Upper lobe of left lung (tissue), 6 donors: ENCODE measurements at regions not wholly inside any gene's neighbourhood (a gene's known extent, or its start where the extent isn't known, plus 50 kb on each side); places are given as distances from the start of the nearest gene placed in this dataset.

Experiments
- ATAC-seq, 2 donors: fragments of 200-7000 bp; cut with Tn5 transposase; one replicate each; pipeline ENCODE4 v1.9.1; 2022; ENCODE audit warnings: mild to moderate bottlenecking in 2 of 2, moderate library complexity in 2 of 2; ENCODE audit not compliant: low FRiP score in 2 of 2
- DNase-seq, 2 donors: peaks; one replicate each; pipeline ENCODE4 v3.0.0-alpha.2; 2019 to 2020
- H3K27ac ChIP-seq, 4 donors: fragments of 200-600 bp; sonication (generic); one replicate each; pipeline ENCODE4 v1.5.1; 2016 to 2019
- H3K27me3 ChIP-seq, 4 donors: fragments of 200-600 bp; sonication (generic); one replicate each; pipeline ENCODE4 v1.5.1; 2017 to 2019
- H3K36me3 ChIP-seq, 4 donors: fragments of 200-600 bp; sonication (generic); one replicate each; pipeline ENCODE4 v1.5.1; 2016 to 2019
- H3K4me1 ChIP-seq, 4 donors: fragments of 200-600 bp; sonication (generic); one replicate each; pipeline ENCODE4 v1.5.1; 2018 to 2019
- H3K4me3 ChIP-seq, 4 donors: fragments of 200-600 bp; sonication (generic); one replicate each; pipeline ENCODE4 v1.5.1; 2017 to 2019; ENCODE audit warnings: mild to moderate bottlenecking in 2 of 4, moderate library complexity in 1 of 4
- H3K9me3 ChIP-seq, 4 donors: fragments of 200-600 bp; sonication (generic); one replicate each; pipeline ENCODE4 v1.5.1; 2018 to 2019
- EP300 ChIP-seq, 4 donors: sonication (generic); formaldehyde crosslinking; IDR thresholded peaks; one replicate each; pipeline ENCODE4 v1.5.1; 2017; ENCODE audit warnings: antibody characterized with exemption in 4 of 4, control low read depth in 2 of 4
- POLR2A ChIP-seq, 4 donors: fragments of 450-650 bp; IDR thresholded peaks; one replicate each; pipeline ENCODE4 v1.5.1; 2016 to 2017; ENCODE audit warnings: antibody characterized with exemption in 4 of 4, mild to moderate bottlenecking in 2 of 4
- POLR2AphosphoS5 ChIP-seq, 2 donors: sonication (generic); formaldehyde crosslinking; IDR thresholded peaks; one replicate each; pipeline ENCODE4 v1.5.1; 2017; ENCODE audit warnings: antibody characterized with exemption in 2 of 2
- WGBS, 2 donors: methylation state at CpG; one replicate each; pipeline ENCODE4 v1.1.5; 2017 to 2018; 5-methylcytosine and 5-hydroxymethylcytosine counted together
- TF ChIP-seq, protein P1 (sequence below), 6 experiments: fragments of 450-650 bp in 4 of 6; fragments of 200-600 bp in 2 of 6; sonication (generic) in 2 of 6; IDR thresholded peaks; one replicate each; pipeline ENCODE4 v1.5.1; 2016 to 2019; ENCODE audit warnings: antibody characterized with exemption in 6 of 6
- donor health status: DM: no; HTN: no; CAD: no; lungs with moderate emphysema.
- donor health status: DM: no; HTN: yes; CAD: no; lungs with severe emphysema.

DNA sequence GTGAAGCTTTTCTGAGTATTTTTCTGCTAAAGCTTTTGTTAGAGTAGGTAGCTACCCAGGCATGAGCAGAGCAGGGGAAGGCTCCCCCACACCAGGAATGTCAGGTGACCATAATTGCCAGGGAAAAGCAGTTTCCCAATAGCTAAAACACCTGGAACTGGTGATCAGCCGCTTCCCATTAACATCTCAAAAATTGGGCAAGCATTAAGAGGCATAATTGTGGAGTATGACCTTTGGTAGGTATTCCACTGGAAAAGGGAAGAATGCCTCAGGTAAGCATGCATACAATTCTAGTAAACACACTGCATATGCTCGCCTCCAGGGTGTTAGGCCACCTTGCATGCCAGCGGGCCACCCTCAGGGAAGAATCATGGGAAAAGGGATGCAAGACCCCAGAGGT, 84.5 kb downstream of the CCR1 start:
- 78 to 89% methylated on average over 3 of the region's 3 CpGs for whole genome bisulfite sequencing, 2 donors
- no peak for DNase-seq
- Histone ChIP-seq H3K4me3 (no peak overlapping the region), H3K36me3 (no peaks in the 10 kb centered on the region), H3K9me3 (no peaks in the 10 kb centered on the region), H3K27ac (peak overlapping the region in 2 of 4 donors; percentile 38 to 70), H3K27me3 (no peaks in the 10 kb centered on the region), H3K4me1 (peaks cover 6 to 12% (median 7%) of the 10 kb centered on the region in 4 donors)
- no peak for TF ChIP-seq POLR2AphosphoS5 (IDR thresholded peaks at IDR 0.05)
- no peak for TF ChIP-seq POLR2A (IDR thresholded peaks at IDR 0.05)
- TF ChIP-seq EP300 (IDR thresholded peaks at IDR 0.05) = no peak
- TF ChIP-seq, protein P1, sequence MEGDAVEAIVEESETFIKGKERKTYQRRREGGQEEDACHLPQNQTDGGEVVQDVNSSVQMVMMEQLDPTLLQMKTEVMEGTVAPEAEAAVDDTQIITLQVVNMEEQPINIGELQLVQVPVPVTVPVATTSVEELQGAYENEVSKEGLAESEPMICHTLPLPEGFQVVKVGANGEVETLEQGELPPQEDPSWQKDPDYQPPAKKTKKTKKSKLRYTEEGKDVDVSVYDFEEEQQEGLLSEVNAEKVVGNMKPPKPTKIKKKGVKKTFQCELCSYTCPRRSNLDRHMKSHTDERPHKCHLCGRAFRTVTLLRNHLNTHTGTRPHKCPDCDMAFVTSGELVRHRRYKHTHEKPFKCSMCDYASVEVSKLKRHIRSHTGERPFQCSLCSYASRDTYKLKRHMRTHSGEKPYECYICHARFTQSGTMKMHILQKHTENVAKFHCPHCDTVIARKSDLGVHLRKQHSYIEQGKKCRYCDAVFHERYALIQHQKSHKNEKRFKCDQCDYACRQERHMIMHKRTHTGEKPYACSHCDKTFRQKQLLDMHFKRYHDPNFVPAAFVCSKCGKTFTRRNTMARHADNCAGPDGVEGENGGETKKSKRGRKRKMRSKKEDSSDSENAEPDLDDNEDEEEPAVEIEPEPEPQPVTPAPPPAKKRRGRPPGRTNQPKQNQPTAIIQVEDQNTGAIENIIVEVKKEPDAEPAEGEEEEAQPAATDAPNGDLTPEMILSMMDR (IDR thresholded peaks at IDR 0.05) = no peak
- no peak for ATAC-seq

DNA sequence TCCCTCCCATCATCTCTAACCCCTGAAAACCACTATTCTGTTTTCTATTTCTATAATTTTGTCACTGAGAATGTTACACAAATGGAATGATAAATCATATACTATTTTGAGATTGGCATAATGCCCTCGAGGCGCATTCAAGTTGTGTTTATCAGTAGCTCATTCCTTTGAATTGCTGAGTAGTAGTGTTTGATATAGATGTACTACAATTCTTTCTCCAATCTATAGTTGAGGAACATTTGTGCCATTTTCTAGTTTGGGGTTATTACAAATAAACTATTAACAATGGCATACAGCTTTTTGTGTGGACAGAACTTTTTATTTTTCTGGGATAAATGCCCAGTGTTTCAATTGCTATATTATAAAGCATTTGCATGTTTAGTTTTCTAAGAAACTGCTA, 86.0 kb downstream of the CCR1 start:
- Histone ChIP-seq H3K9me3 (no peaks in the 10 kb centered on the region), H3K4me3 (no peak overlapping the region), H3K27me3 (no peaks in the 10 kb centered on the region), H3K27ac (no peak overlapping the region), H3K4me1 (peaks cover 6 to 7% (median 7%) of the 10 kb centered on the region in 4 donors), H3K36me3 (no peaks in the 10 kb centered on the region)
- ATAC-seq (no peak), DNase-seq (no peak)
- WGBS, 2 donors = 59 to 70% methylated on average over 2 of the region's 2 CpGs
- no peak for TF ChIP-seq POLR2AphosphoS5 (IDR thresholded peaks at IDR 0.05)
- no peak for TF ChIP-seq EP300 (IDR thresholded peaks at IDR 0.05)

DNA sequence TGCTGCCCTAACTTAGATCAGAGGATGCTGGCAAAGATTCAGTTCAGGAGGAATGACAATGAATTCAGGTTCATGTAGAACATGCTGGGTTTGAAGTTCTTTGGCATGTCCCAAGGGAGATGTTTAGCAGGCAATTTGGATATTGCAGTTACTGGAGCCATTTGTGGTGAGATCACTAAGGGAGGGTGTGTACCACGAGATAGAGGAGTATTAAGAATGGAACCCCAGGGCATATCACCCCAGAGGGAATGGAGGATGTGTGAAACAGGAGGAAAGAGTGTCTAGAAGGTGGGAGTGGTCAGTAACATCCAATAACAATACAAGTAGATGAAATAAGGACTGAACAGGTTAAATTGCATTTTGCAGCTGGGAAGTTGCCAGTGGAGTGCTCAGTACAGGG, 87.1 kb downstream of the CCR1 start:
- H3K27ac ChIP-seq = no peak overlapping the region
- no peaks in the 10 kb centered on the region for H3K36me3 ChIP-seq
- TF ChIP-seq POLR2AphosphoS5 (IDR thresholded peaks at IDR 0.05) (no peak), EP300 (IDR thresholded peaks at IDR 0.05) (no peak), POLR2A (IDR thresholded peaks at IDR 0.05) (no peak)
- TF ChIP-seq, protein P1 (IDR thresholded peaks at IDR 0.05) = no peak
- H3K4me1 ChIP-seq = peaks cover 6 to 7% (median 7%) of the 10 kb centered on the region in 4 donors
- no peak for DNase-seq
- no peak for ATAC-seq
- H3K27me3 ChIP-seq = no peaks in the 10 kb centered on the region
- no peaks in the 10 kb centered on the region for H3K9me3 ChIP-seq
- no peak overlapping the region for H3K4me3 ChIP-seq
- WGBS, 2 donors = 58 to 76% methylated on average over 1 of the region's 1 CpG

DNA sequence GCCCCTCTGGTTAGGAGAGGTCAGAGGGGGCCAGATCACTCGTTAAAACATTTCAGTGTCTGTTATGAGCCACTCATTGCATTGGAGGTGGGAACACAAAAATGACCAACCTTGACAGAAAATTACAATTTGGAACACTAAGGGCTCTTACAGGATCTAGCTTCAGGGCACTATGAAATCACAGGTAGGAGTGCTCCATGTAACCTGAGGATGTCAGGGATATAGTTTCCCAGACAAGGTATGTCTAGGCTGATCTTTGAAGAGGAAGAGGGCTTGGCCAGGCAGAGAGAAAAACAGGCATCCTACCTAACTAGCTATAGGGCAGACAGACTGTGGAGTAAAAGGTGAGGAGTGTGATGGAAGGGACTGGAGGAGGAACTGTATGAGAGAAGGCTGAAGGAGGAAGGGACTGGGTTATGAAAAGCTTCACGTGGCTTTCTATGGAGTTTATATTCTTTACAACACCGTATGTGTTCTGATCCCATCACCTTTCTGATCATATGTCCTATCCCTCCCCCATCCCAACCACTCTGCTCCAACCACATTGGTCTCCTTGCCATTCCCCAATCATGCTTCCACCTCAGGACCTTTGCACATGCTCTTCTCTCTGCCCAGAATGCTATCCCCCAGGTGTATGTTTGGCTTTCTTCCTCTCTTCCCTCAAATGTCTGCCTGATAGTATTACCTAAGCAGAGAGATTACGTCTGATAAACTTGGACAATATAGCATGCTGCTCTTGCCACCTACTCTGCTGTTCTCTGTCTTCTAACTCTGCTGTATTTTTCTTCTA, 88.2 kb downstream of the CCR1 start:
- no peaks in the 10 kb centered on the region for H3K27me3 ChIP-seq
- ATAC-seq = no peak

DNA sequence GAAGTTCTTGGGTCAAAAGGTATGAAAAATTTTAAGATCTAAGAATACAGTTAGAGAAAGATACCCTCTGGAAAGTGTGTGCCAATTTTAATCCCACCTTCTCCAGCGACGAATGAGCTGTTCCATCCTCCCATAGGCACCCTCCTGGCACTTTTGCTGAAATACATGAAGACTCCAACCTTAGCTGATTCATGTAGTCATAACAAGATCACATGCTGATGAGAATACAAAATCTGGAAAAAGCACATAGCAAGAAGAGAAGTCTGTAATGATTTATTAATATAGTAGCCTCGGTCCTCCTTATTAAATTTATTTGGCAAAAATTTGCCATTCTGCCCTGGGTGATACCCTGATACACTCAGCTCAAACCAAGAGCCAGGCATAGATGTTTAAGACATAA, 88.9 kb downstream of the CCR1 start:
- H3K4me3 ChIP-seq = no peak overlapping the region
- H3K27me3 ChIP-seq = no peaks in the 10 kb centered on the region
- no peak for TF ChIP-seq EP300 (IDR thresholded peaks at IDR 0.05)
- no peak for TF ChIP-seq POLR2A (IDR thresholded peaks at IDR 0.05)
- TF ChIP-seq, protein P1 (IDR thresholded peaks at IDR 0.05) = no peak
- no peak for TF ChIP-seq POLR2AphosphoS5 (IDR thresholded peaks at IDR 0.05)
- peaks cover 6 to 12% (median 9%) of the 10 kb centered on the region in 4 donors for H3K4me1 ChIP-seq
- DNase-seq = no peak
- H3K9me3 ChIP-seq = no peaks in the 10 kb centered on the region
- ATAC-seq = no peak
- WGBS, 2 donors = 79 to 86% methylated on average over 3 of the region's 3 CpGs
- H3K27ac ChIP-seq = no peak overlapping the region
- H3K36me3 ChIP-seq = no peaks in the 10 kb centered on the region

More for the DNA sequence above, 88.2 kb downstream of the CCR1 start:
- 67 to 82% methylated on average over 4 of the region's 4 CpGs for WGBS, 2 donors
- Histone ChIP-seq H3K4me3 (no peak overlapping the region), H3K9me3 (no peaks in the 10 kb centered on the region), H3K4me1 (peaks cover 3 to 7% (median 5%) of the 10 kb centered on the region in 4 donors), H3K27ac (no peak overlapping the region), H3K36me3 (no peaks in the 10 kb centered on the region)
- TF ChIP-seq, protein P1 (IDR thresholded peaks at IDR 0.05) = no peak
- TF ChIP-seq POLR2AphosphoS5 (IDR thresholded peaks at IDR 0.05) (no peak), POLR2A (IDR thresholded peaks at IDR 0.05) (no peak), EP300 (IDR thresholded peaks at IDR 0.05) (no peak)
- no peak for DNase-seq
